H1 (cell line): ENCODE measurements at regions not wholly inside any gene's neighbourhood (a gene's known extent, or its start where the extent isn't known, plus 50 kb on each side); places are given as distances from the start of the nearest gene placed in this dataset.

Experiments
- CTCF ChIA-PET: fragments of 300-600 bp; sonication (Branson Sonifier 250); formaldehyde crosslinking; loops from one replicate; lab custom pipeline; 2021; ENCODE audit not compliant: partially characterized antibody; lab: Charles Lee
- POLR2A ChIA-PET: fragments of 300-600 bp; sonication (Branson Sonifier 250); formaldehyde crosslinking; loops from one replicate; lab custom pipeline; 2021; ENCODE audit warnings: inconsistent platforms; ENCODE audit not compliant: partially characterized antibody; lab: Charles Lee
- DNase-seq, 2 experiments: peaks; one replicate each; pipeline versions ENCODE4 v3.0.0 to v3.0.0-alpha.2; 2010 to 2022; ENCODE audit warnings: low spot score in 2 of 2, low read depth in 1 of 2, mixed read lengths in 1 of 2
- FAIRE-seq: peaks from 2 replicates; lab custom pipeline; 2011; peaks lifted over from hg19 to GRCh38; lab: Jason Lieb, UNC
- H2AFZ ChIP-seq: 2 replicates; pipeline ENCODE4 v1.8.1; 2012; ENCODE audit warnings: low read length, inconsistent platforms
- H2AK5ac ChIP-seq: 2 replicates; pipeline ENCODE4 v1.6.1; 2013; ENCODE audit warnings: low read depth, low read length
- H2BK120ac ChIP-seq: replicated peaks from 2 replicates; pipeline ENCODE3; 2013; ENCODE audit warnings: low read depth, low read length, inconsistent platforms
- H2BK12ac ChIP-seq: 2 replicates; pipeline ENCODE4 v1.6.1; 2013; ENCODE audit warnings: low read depth, low read length
- H2BK15ac ChIP-seq: 2 replicates; pipeline ENCODE4 v1.6.1; 2013; ENCODE audit warnings: low read length
- H2BK20ac ChIP-seq: 2 replicates; pipeline ENCODE4 v1.6.1; 2013; ENCODE audit warnings: low read length
- H2BK5ac ChIP-seq: 2 replicates; pipeline ENCODE4 v1.6.1; 2013; ENCODE audit warnings: low read depth, low read length
- H3K14ac ChIP-seq: 2 replicates; pipeline ENCODE4 v1.6.1; 2013; ENCODE audit warnings: inconsistent platforms; ENCODE audit not compliant: insufficient read length
- H3K18ac ChIP-seq: 2 replicates; pipeline ENCODE4 v1.6.1; 2013; ENCODE audit warnings: low read length; ENCODE audit errors: extremely low read depth
- H3K23ac ChIP-seq: 2 replicates; pipeline ENCODE4 v1.6.1; 2013; ENCODE audit warnings: inconsistent platforms; ENCODE audit not compliant: insufficient read length
- H3K23me2 ChIP-seq: 2 replicates; pipeline ENCODE4 v1.6.1; 2013; ENCODE audit warnings: low read depth, low read length
- H3K27ac ChIP-seq: 2 replicates; pipeline ENCODE4 v1.6.1; 2011; ENCODE audit warnings: low read depth, low read length, inconsistent platforms
- H3K27me3 ChIP-seq, 4 experiments: replicated peaks in 1 of 4; 1 replicate in 1 of 4; 2 replicates in 3 of 4; pipeline versions ENCODE4 v1.6.1 to v1.8.1; 2011 to 2013; ENCODE audit warnings: low read length in 3 of 4, mild to moderate bottlenecking in 3 of 4, inconsistent platforms in 2 of 4, mixed read lengths in 2 of 4, moderate library complexity in 1 of 4; ENCODE audit not compliant: control insufficient read depth in 3 of 4, insufficient read depth in 3 of 4; ENCODE audit errors: extremely low read depth in 1 of 4
- H3K36me3 ChIP-seq, 4 experiments: 2 replicates each; pipeline versions ENCODE4 v1.6.1 to v1.8.1; 2011 to 2013; ENCODE audit warnings: mild to moderate bottlenecking in 4 of 4, low read length in 3 of 4, moderate library complexity in 2 of 4, control low read depth in 1 of 4, inconsistent platforms in 1 of 4; ENCODE audit not compliant: insufficient read depth in 4 of 4, control insufficient read depth in 2 of 4
- H3K4ac ChIP-seq: replicated peaks from 2 replicates; pipeline ENCODE3; 2013; ENCODE audit warnings: low read length, low read depth, mixed read lengths, inconsistent platforms; ENCODE audit not compliant: insufficient read length
- H3K4me1 ChIP-seq, 4 experiments: replicated peaks in 1 of 4; 1 replicate in 1 of 4; 2 replicates in 3 of 4; pipeline versions ENCODE4 v1.6.1 to v1.8.1; 2011 to 2013; ENCODE audit warnings: low read length in 3 of 4, inconsistent platforms in 2 of 4, mixed read lengths in 1 of 4; ENCODE audit not compliant: insufficient read depth in 4 of 4, control insufficient read depth in 3 of 4
- H3K4me2 ChIP-seq, 2 experiments: 2 replicates each; pipeline versions ENCODE4 v1.6.1 to v1.8.1; 2011 to 2013; ENCODE audit warnings: low read depth in 2 of 2, low read length in 2 of 2, control low read depth in 1 of 2, inconsistent platforms in 1 of 2, mild to moderate bottlenecking in 1 of 2; ENCODE audit not compliant: insufficient read depth in 1 of 2
- H3K4me3 ChIP-seq, 4 experiments: fragments of 200-600, 300-600 bp in 1 of 4; sonication (generic), shearing (Covaris generic), sonication (Bioruptor Twin) in 1 of 4; 2 replicates each; pipeline versions ENCODE4 v1.5.1 to v1.8.1; 2011 to 2016; ENCODE audit warnings: low read length in 4 of 4, low read depth in 3 of 4, control low read depth in 2 of 4, inconsistent platforms in 2 of 4, mild to moderate bottlenecking in 2 of 4, mixed read lengths in 1 of 4, moderate library complexity in 1 of 4; ENCODE audit not compliant: insufficient read depth in 2 of 4; ENCODE audit errors: extremely low read depth in 1 of 4
- H3K56ac ChIP-seq: replicated peaks from 2 replicates; pipeline ENCODE3; 2013; ENCODE audit warnings: low read depth, mild to moderate bottlenecking, mixed read lengths, low read length, inconsistent platforms; ENCODE audit not compliant: insufficient read length
- H3K79me1 ChIP-seq: 2 replicates; pipeline ENCODE4 v1.6.1; 2013; ENCODE audit warnings: low read depth, low read length, control low read depth
- H3K79me2 ChIP-seq, 2 experiments: 2 replicates each; pipeline versions ENCODE4 v1.6.1 to v1.8.1; 2012 to 2013; ENCODE audit warnings: low read length in 2 of 2, mild to moderate bottlenecking in 2 of 2, inconsistent platforms in 1 of 2; ENCODE audit not compliant: insufficient read depth in 2 of 2, control insufficient read depth in 1 of 2
- H3K9ac ChIP-seq, 4 experiments: replicated peaks in 1 of 4; 1 replicate in 1 of 4; 2 replicates in 3 of 4; pipeline versions ENCODE4 v1.6.1 to v1.8.1; 2011 to 2013; ENCODE audit warnings: low read depth in 3 of 4, low read length in 3 of 4, control low read depth in 2 of 4, mild to moderate bottlenecking in 2 of 4, moderate library complexity in 2 of 4, inconsistent platforms in 1 of 4; ENCODE audit errors: extremely low read depth in 1 of 4
- H3K9me3 ChIP-seq, 2 experiments: 2 replicates each; pipeline versions ENCODE4 v1.6.1 to v1.8.1; 2012 to 2013; ENCODE audit warnings: mild to moderate bottlenecking in 2 of 2, moderate library complexity in 2 of 2, control low read depth in 1 of 2, inconsistent platforms in 1 of 2, low read depth in 1 of 2, low read length in 1 of 2, mixed read lengths in 1 of 2; ENCODE audit not compliant: insufficient read depth in 2 of 2
- H4K20me1 ChIP-seq, 2 experiments: replicated peaks in 1 of 2; 2 replicates each; pipeline versions ENCODE3 to v1.8.1; 2011 to 2013; ENCODE audit warnings: inconsistent platforms in 2 of 2, low read length in 2 of 2, mild to moderate bottlenecking in 1 of 2; ENCODE audit not compliant: insufficient read depth in 2 of 2, control insufficient read depth in 1 of 2
- H4K5ac ChIP-seq: 2 replicates; pipeline ENCODE4 v1.6.1; 2013; ENCODE audit warnings: low read length, low read depth, mixed read lengths, inconsistent platforms; ENCODE audit not compliant: insufficient read length
- H4K8ac ChIP-seq: 2 replicates; pipeline ENCODE4 v1.8.0; 2013; ENCODE audit warnings: mild to moderate bottlenecking, moderate library complexity, low read length, inconsistent platforms; ENCODE audit not compliant: insufficient read depth; ENCODE audit errors: extremely low read depth
- H4K91ac ChIP-seq: replicated peaks from 2 replicates; pipeline ENCODE3; 2013; ENCODE audit warnings: low read length, mixed read lengths, inconsistent platforms; ENCODE audit not compliant: insufficient read length
- BCL11A ChIP-seq, 2 experiments: IDR thresholded peaks; one replicate each; pipeline ENCODE4 v1.6.1; 2011; ENCODE audit warnings: low read depth in 2 of 2, low read length in 2 of 2, mild to moderate bottlenecking in 2 of 2
- CBX5 ChIP-seq: fragments of 300-800, 300-1000 bp; sonication (generic); IDR thresholded peaks from 2 replicates; pipeline ENCODE4 v1.7.1; 2016; ENCODE audit warnings: antibody characterized with exemption, low read length, low read depth
- NRF1 ChIP-seq: IDR thresholded peaks from 2 replicates; pipeline ENCODE4 v1.6.1; 2011; ENCODE audit warnings: mild to moderate bottlenecking, low read depth, low read length, improper control_type of control experiment
- SIN3A ChIP-seq, 2 experiments: IDR thresholded peaks in 1 of 2; conservative IDR thresholded peaks in 1 of 2; 2 replicates each; pipeline ENCODE4 v1.6.1; 2011 to 2012; ENCODE audit warnings: low read length in 2 of 2, improper control_type of control experiment in 1 of 2, low read depth in 1 of 2, mild to moderate bottlenecking in 1 of 2
- SIX5 ChIP-seq: IDR thresholded peaks from 2 replicates; pipeline ENCODE4 v1.6.1; 2011; ENCODE audit warnings: mild to moderate bottlenecking, low read depth, low read length
- TCF12 ChIP-seq: IDR thresholded peaks from 2 replicates; pipeline ENCODE4 v1.6.1; 2011; ENCODE audit warnings: low read depth, mild to moderate bottlenecking, low read length
- YY1 ChIP-seq: IDR thresholded peaks from 2 replicates; pipeline ENCODE4 v1.6.1; 2011; ENCODE audit warnings: low read depth, mild to moderate bottlenecking, low read length
- WGBS, 2 experiments: shearing (Covaris generic) in 1 of 2; methylation state at CpG; one replicate each; pipeline versions ENCODE4 v1.1.6 to v1.1.7; 2013 to 2015; ENCODE audit warnings: low lambda C conversion rate in 2 of 2, mixed read lengths in 2 of 2, inconsistent platforms in 1 of 2, low coverage in 1 of 2, missing lambda C conversion rate in 1 of 2; ENCODE audit not compliant: insufficient replicate concordance in 2 of 2, insufficient coverage in 1 of 2, insufficient read length in 1 of 2; ENCODE audit errors: extremely low coverage in 1 of 2, missing lambda C conversion rate in 1 of 2; 5-methylcytosine and 5-hydroxymethylcytosine counted together

DNA sequence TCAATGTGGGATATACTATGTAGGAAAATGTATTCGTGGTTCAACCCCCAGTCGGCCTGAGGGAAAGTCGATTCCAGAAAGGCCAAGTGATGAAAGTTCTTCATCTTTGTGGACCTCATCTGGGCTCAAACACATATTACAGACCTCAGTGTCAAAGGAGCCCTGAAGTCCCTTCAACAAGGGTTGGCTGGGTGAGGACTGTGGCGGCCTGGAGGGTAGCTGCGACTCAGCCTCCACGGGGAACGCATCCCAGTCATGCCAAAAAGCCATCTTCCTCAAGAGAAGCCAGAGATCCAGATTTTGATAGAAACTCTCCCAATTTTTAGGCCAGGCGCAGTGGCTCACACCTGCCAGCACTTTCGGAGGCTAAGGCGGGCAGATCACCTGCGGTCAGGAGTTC lies 158.6 kb upstream of the PTPN1 start:
- no peak overlapping the region for H2BK12ac ChIP-seq
- H3K79me1 ChIP-seq, result no peaks in the 10 kb centered on the region
- no peaks in the 10 kb centered on the region for H3K4me1 ChIP-seq
- no peak overlapping the region for H3K56ac ChIP-seq
- no peak overlapping the region for H4K91ac ChIP-seq
- no peaks in the 10 kb centered on the region for H3K27me3 ChIP-seq
- H3K4me3 ChIP-seq, result no peak overlapping the region
- no peak overlapping the region for H2BK20ac ChIP-seq
- H2BK15ac ChIP-seq, result no peak overlapping the region
- no peak overlapping the region for H3K4ac ChIP-seq
- 95% methylated on average over 11 of the region's 11 CpGs; no CpG with 5 or more reads in 1 of the 2 experiments for WGBS, 2 experiments
- H4K8ac ChIP-seq, result no peak overlapping the region
- no peak overlapping the region for H2AK5ac ChIP-seq
- CTCF ChIA-PET, result no interaction called here
- DNase-seq (no peak), FAIRE-seq (no peak)
- no peak overlapping the region for H2BK5ac ChIP-seq
- no peak overlapping the region for H3K18ac ChIP-seq
- no peak overlapping the region for H2BK120ac ChIP-seq
- H3K27ac ChIP-seq, result no peak overlapping the region
- H3K14ac ChIP-seq, result no peak overlapping the region
- TF ChIP-seq SIX5 (no peak), SIN3A (conservative IDR thresholded peaks at IDR 0.05 in 1 of 2, IDR thresholded peaks at IDR 0.05 in 1 of 2; ENCODE audit: low read depth in 1 of 2, low read length in 2 of 2) (no peak), CBX5 (no peak), TCF12 (no peak), NRF1 (no peak), YY1 (no peak), BCL11A (IDR thresholded peaks at IDR 0.05; ENCODE audit: low read depth in 2 of 2, low read length in 2 of 2) (no peak)
- TF ChIP-seq, all 59 proteins: peak for 0
- H4K5ac ChIP-seq, result no peak overlapping the region
- POLR2A ChIA-PET, result no interaction called here
- H3K36me3 ChIP-seq, result no peaks in the 10 kb centered on the region
- H3K23ac ChIP-seq, result no peak overlapping the region
- no peaks in the 10 kb centered on the region for H3K23me2 ChIP-seq
- H4K20me1 ChIP-seq, result no peaks in the 10 kb centered on the region
- no peaks in the 10 kb centered on the region for H3K9me3 ChIP-seq
- H3K79me2 ChIP-seq, result no peaks in the 10 kb centered on the region
- no peak overlapping the region for H2AFZ ChIP-seq
- H3K4me2 ChIP-seq, result no peak overlapping the region
- no peak overlapping the region for H3K9ac ChIP-seq
